Hematopoietic multipotent progenitor cell treated with erythropoietin and hydrocortisone succinate and interleukin-3 and kit ligand, for 4 days (in vitro differentiated cells): ENCODE measurements at regions not wholly inside any gene's neighbourhood (a gene's known extent, or its start where the extent isn't known, plus 50 kb on each side); places are given as distances from the start of the nearest gene placed in this dataset.

ENCODE experiments used
- DNase-seq: peaks from one replicate; pipeline ENCODE4 v3.0.0-alpha.2; 2015

DNA sequence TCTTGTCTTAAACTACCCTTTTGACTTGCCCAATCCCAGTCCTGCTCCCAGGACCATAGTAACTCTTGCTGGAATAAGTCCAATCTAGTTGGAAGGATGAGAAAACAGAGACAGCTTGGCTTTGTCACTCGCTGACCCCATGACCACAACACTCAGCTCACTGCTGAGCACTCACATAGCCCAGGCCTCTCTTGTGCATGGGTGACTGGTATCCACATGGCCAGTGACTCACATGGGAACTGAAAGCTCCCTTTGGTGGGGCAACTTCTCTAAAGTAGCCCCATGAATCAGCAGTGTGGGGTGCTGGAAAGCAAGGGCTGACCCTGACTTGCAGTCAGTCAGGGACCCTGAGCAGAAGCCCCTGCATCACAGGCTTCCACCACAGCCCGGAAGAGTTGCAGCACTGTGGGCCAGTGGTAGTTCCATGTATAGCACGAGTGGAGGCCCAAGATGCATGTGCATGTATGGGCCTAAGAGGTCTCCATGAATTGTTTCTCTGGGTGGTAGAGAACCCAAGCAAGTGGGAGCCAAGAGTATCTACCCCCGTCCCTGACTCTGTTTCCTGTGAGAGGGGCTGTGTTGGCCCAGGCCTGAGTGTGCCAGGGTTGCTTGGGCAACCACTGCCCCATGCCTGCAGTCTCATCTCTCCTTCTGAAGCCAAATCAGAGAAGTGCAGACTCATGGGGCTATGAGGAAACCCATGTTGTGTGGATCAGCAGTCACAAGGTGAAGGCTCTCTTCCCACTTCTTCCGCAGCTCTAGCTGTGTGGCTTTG, 62.1 kb upstream of the XCR1 start:
- peak; percentile 54 for DNase-seq

DNA sequence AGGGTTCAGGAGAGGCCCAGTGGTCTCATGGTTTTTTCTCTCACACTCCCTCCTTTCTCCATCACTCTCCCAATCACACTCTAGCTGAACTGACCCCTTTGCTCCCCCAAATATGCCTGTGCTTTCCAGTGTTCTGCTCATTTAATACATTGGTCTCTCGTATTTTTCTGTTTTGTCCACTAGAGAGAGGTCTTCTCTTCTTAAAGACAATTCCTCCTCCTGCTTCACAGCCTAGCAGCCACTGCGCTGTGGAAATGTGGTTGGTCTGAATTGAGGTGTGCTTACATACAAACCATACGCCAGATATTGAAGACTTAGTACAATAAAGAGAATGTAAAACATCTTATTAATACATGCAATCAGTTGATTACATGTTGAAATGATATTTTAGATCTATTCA, 60.6 kb upstream of the XCR1 start:
- DNase-seq, result peak; percentile 77

DNA sequence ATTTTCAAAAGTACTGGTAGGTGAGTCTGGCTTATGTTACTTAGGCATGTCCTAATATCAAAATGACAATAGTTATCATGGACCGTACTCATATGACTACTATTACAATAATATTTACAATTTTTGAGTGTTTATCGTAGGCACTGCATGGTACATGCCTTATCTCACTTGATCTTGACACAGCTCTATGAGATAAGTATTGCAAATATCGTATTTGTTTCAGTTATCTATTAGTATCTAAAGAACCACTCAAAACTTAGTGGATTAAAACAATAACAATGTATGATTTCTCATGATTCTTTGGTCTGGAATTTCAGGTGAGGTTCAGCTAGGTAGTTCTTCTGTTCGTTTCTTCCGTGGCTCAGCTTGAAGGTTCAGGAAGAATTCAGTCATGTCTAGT, 59.7 kb upstream of the XCR1 start:
- no peak for DNase-seq

DNA sequence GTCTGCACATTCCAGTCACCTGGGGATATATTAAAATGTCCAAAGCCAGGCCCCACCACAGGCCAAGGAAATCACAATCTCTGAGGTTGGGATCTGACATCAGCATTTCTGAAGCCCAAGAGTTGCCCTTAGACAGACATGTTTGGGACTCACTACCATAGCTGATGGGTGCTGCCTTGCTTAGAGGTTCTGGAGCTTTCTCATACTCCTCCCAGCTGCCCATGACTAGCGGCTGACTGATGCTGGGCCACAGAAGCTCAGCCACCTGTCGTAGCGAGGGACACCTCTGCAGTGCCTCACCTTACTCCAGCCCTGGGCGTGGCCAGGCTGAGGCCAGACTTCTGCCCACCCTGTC, 58.8 kb upstream of the XCR1 start:
- no peak for DNase-seq

DNA sequence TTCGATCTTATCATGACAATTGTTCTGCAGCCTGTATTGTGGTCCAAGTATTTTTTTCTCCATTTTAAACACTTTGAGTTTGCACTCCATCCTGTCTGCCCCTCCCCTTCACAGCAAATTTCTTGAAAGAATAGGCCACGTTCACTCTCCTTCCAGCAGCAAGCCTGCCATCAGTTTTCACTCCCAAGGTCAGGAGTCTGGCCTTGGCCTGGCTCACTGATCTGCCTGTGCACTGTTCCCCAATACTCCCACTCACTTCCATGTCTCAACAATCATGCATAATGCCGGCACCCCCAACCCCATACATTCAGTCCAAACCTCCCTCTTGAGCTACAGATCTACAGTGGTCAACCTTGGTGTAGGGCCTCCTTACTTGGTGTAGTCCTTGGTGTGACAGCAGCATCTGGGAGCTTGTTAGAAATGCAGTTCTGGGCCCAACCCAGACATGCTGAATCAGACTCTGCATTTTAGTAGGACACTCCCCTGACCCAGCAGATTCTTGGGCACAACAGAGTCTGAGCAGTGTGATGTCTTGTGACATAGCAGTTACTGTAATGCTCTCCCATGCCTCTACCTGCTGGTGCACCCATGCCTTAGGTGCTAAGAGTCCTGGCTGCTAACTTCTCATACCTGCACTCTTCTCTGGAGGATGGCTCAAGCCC, 58.3 kb upstream of the XCR1 start:
- DNase-seq, result no peak

DNA sequence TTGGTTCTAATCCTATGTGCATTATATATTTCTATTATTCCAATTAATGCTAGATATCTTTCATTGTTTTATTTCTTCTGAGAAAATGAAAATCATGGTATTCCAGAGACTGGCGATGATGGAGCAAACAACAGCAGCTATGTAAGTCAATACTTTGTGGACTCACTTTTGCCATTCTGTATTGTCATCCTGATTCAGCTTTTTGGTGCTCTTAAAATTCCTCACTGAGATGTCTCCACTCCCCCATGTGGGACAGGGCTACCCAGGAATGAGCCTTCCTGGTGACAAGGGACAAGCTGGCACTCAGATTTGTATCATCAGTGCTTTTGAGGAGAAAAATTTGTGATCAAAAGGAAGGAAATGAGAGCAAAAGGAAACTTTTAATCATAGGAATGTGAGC, 56.7 kb upstream of the XCR1 start:
- DNase-seq, result no peak

DNA sequence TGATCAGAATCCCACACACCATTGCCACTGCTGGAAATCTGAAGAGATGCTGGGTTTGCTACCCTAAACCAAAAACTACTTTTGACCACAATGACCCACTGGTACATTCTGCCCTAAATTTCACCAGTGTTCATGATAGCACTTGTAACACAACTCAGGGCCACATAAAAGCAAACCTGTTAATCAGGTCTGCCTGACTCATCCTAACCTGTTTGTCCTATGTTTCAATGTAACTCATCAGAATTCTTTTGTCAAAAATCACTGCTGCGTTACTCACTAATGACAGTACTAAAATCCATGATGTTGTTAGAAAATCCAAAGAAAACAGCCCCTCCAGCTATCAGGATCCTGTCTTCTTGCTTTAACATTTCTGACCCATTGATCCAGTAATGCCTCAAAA, 55.6 kb upstream of the XCR1 start:
- no peak for DNase-seq

DNA sequence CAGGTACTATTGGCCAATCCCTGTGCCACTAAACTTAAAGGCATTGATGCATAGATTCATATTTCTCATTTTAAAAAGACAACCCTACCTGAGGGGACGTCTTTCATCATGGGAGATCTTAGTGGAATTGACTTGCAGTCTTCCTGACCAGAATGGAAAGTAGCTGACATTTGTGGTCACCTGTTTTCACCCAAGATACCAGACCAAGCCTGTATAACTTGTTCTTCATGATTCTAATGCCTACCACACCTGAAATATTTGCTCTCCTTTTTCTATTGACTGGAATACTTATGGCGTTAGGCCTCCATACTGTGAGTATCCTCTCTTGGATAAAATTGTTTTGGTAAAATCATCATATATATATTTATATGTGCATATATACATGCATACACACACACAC, 54.7 kb upstream of the XCR1 start:
- no peak for DNase-seq

DNA sequence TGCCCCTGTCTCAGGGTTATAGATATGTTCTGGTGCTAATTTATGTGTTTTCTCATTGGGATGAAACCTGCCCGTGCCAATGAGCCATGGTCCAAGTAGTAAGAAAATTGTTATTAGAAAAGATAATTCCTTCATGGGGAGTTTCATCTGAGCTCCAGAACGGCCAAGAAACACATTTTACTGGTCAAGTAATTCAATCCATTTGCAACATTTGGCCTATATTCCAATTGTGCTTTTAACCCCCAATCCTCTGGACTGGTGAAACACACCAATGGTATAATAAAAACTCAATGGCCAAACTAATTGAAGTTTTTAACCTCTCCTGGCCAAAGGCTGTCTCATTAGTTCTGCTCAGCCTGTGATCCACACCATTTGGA, 53.7 kb upstream of the XCR1 start:
- no peak for DNase-seq

DNA sequence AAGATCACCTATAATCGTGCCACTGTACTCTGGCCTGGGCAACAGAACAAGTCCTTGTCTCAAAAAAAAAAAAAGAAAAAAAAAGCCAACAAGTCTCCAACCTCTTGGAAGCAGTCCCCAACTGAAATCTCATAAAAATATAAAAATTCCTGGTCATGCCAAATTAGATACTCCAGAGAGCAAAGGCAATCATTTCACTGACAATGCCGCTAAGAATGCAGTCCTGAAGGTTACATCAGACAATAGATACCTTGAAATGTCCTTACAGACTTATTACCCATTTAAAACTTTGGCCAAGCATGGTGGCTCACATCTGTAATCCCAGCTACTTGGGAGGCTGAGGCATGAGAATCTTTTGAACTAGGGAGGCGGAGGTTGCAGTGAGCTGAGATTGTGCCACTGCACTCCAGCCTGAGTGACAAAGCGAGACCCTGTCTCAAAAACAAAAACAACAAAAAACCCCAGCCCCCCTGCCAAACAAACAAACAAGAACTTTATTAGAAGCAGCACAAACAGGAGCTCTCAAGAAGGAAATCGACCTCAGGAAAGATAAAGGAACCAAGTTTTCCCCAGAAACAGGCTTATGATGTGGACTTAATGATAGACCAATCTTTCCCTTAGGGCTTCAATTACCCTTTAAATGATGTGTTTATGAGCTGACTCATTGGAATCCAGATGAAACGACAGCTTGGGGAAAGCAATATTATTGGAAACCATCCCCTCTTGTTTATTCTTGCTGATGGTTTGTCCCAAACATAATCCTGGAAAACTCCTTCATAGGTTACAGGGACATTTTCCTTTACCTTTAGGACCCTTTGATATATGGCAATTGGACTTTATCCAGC, 53.1 kb upstream of the XCR1 start:
- no peak for DNase-seq

DNA sequence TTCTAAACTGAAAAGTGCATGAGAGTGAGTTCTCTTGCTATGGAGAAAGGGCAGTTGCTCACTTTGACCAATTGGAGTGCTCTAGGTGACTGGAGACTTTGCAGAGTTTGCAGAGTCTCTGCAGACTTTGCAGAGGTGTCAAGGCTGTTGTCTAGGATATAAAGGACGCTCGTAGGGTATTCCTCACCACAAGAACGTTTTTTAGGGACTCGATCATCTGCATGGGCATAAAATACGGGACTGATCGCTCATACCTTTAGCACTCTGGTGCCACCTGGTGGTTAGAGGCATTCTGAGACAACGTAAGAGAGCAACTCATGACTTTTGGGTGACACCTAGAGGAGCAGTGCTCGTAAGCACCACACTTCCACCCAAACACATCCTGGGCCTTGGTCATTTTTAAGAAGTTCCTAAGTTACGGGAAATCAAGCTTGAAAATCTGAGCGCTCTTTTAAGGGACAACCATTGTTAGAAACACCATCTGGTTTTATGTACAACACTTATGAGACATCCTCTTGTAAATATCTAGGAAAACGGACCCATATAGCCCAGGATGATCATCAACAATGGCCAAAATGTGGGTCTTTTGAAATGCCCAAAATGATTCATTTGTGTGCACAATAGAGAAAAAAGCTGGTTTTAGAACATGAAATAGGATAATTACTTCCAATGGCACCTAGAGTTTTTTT, 51.6 kb upstream of the XCR1 start:
- peak; percentile 96 for DNase-seq
